ENCODE measurements at regions not wholly inside any gene's neighbourhood (a gene's known extent, or its start where the extent isn't known, plus 50 kb on each side); places are given as distances from the start of the nearest gene placed in this dataset.
A peak's percentile ranks its signal among the peaks of the same experiment; 100 is the strongest.
"Not testable (repeated sequence)": the region's sequence is repeated elsewhere in the genome, so short reads cannot be mapped to it uniquely, and the experiment has no call there.

- ATAC-seq (ENCODE audit: low read depth) (no peak), DNase-seq (ENCODE audit: low spot score) (no peak)
- H3K36me3 ChIP-seq (ENCODE audit: low read depth), result no peaks in the 10 kb centered on the region
- no peak overlapping the region for H3K4me3 ChIP-seq (ENCODE audit: severe bottlenecking)
- H3K9me3 ChIP-seq (ENCODE audit: severe bottlenecking), result no peaks in the 10 kb centered on the region
- H3K4me1 ChIP-seq (ENCODE audit: insufficient read depth, poor library complexity, severe bottlenecking), result no peaks in the 10 kb centered on the region
- no peak for TF ChIP-seq CTCF (IDR thresholded peaks at IDR 0.05; ENCODE audit: poor library complexity, severe bottlenecking)
- no peaks in the 10 kb centered on the region for H3K27me3 ChIP-seq (ENCODE audit: insufficient read depth, poor library complexity, severe bottlenecking)
- H3K27ac ChIP-seq (ENCODE audit: poor library complexity, severe bottlenecking), result no peak overlapping the region
These were observed 172.6 kb upstream of the CHL1 start for GRCh38 chr3:24006-24405.

- Histone ChIP-seq H3K27me3 (ENCODE audit: insufficient read depth, poor library complexity, severe bottlenecking) (no peaks in the 10 kb centered on the region), H3K9me3 (ENCODE audit: severe bottlenecking) (no peaks in the 10 kb centered on the region), H3K36me3 (ENCODE audit: low read depth) (no peaks in the 10 kb centered on the region), H3K4me3 (ENCODE audit: severe bottlenecking) (no peak overlapping the region), H3K27ac (ENCODE audit: poor library complexity, severe bottlenecking) (no peak overlapping the region), H3K4me1 (ENCODE audit: insufficient read depth, poor library complexity, severe bottlenecking) (no peaks in the 10 kb centered on the region)
- ATAC-seq (ENCODE audit: low read depth) (no peak), DNase-seq (ENCODE audit: low spot score) (no peak)
- TF ChIP-seq CTCF (IDR thresholded peaks at IDR 0.05; ENCODE audit: poor library complexity, severe bottlenecking), result no peak
These were observed 171.5 kb upstream of the CHL1 start for GRCh38 chr3:25056-25455.

- H3K36me3 ChIP-seq (ENCODE audit: low read depth); H3K27me3 ChIP-seq (ENCODE audit: insufficient read depth, poor library complexity, severe bottlenecking); DNase-seq (ENCODE audit: low spot score); H3K4me1 ChIP-seq (ENCODE audit: insufficient read depth, poor library complexity, severe bottlenecking); H3K4me3 ChIP-seq (ENCODE audit: severe bottlenecking); H3K9me3 ChIP-seq (ENCODE audit: severe bottlenecking); H3K27ac ChIP-seq (ENCODE audit: poor library complexity, severe bottlenecking); ATAC-seq (ENCODE audit: low read depth): not testable (repeated sequence)
These were observed 160.6 kb upstream of the CHL1 start for GRCh38 chr3:35985-36384.

- H3K36me3 ChIP-seq (ENCODE audit: low read depth); H3K9me3 ChIP-seq (ENCODE audit: severe bottlenecking); H3K27ac ChIP-seq (ENCODE audit: poor library complexity, severe bottlenecking); H3K4me3 ChIP-seq (ENCODE audit: severe bottlenecking); H3K27me3 ChIP-seq (ENCODE audit: insufficient read depth, poor library complexity, severe bottlenecking); DNase-seq (ENCODE audit: low spot score); H3K4me1 ChIP-seq (ENCODE audit: insufficient read depth, poor library complexity, severe bottlenecking): not testable (repeated sequence)
- peak; percentile 41; the same call in 1 of the 3 replicates for ATAC-seq (ENCODE audit: low read depth)
- peak; percentile 51 for TF ChIP-seq CTCF (IDR thresholded peaks at IDR 0.05; ENCODE audit: poor library complexity, severe bottlenecking)
These were observed 153.5 kb upstream of the CHL1 start for GRCh38 chr3:42871-43744.

- H3K27me3 ChIP-seq (ENCODE audit: insufficient read depth, poor library complexity, severe bottlenecking), result no peaks in the 10 kb centered on the region
- no peak for TF ChIP-seq CTCF (IDR thresholded peaks at IDR 0.05; ENCODE audit: poor library complexity, severe bottlenecking)
- ATAC-seq (ENCODE audit: low read depth) (no peak), DNase-seq (ENCODE audit: low spot score) (no peak)
- no peak overlapping the region for H3K27ac ChIP-seq (ENCODE audit: poor library complexity, severe bottlenecking)
- no peaks in the 10 kb centered on the region for H3K9me3 ChIP-seq (ENCODE audit: severe bottlenecking)
- no peak overlapping the region for H3K4me3 ChIP-seq (ENCODE audit: severe bottlenecking)
- H3K36me3 ChIP-seq (ENCODE audit: low read depth), result no peaks in the 10 kb centered on the region
- H3K4me1 ChIP-seq (ENCODE audit: insufficient read depth, poor library complexity, severe bottlenecking), result no peaks in the 10 kb centered on the region
These were observed 152.4 kb upstream of the CHL1 start for GRCh38 chr3:44028-44676.

GRCh38 chr3:44941-45340, 151.6 kb upstream of the CHL1 start:
- H3K9me3 ChIP-seq (ENCODE audit: severe bottlenecking); H3K4me3 ChIP-seq (ENCODE audit: severe bottlenecking); DNase-seq (ENCODE audit: low spot score); H3K4me1 ChIP-seq (ENCODE audit: insufficient read depth, poor library complexity, severe bottlenecking); ATAC-seq (ENCODE audit: low read depth); H3K36me3 ChIP-seq (ENCODE audit: low read depth); H3K27me3 ChIP-seq (ENCODE audit: insufficient read depth, poor library complexity, severe bottlenecking); H3K27ac ChIP-seq (ENCODE audit: poor library complexity, severe bottlenecking): not testable (repeated sequence)

Measured in RWPE2 (cell line).